Activated T-cell treated with anti-CD3 and anti-CD28 coated beads, Interleukin-2, amount 50 U/mL, for 72 hours (primary cell): ENCODE measurements at regions not wholly inside any gene's neighbourhood (a gene's known extent, or its start where the extent isn't known, plus 50 kb on each side); places are given as distances from the start of the nearest gene placed in this dataset.

Experiments used
- ATAC-seq, 2 donors: fragments of 150-1000 bp; cut with Tn5 transposase; replicated peaks in 1 of 2; 2 replicates each; pipeline ENCODE4 v1.10.0; 2021; ENCODE audit warnings: moderate library complexity in 2 of 2, mild to moderate bottlenecking in 1 of 2
- DNase-seq, 2 donors: peaks; one replicate each; pipeline ENCODE4 v3.0.0; 2021 to 2022; ENCODE audit warnings: mixed read lengths in 1 of 2
- H3K27ac Mint-ChIP-seq: one replicate; pipeline ENCODE4 v1.8.0; 2022; ENCODE audit warnings: mild to moderate bottlenecking, moderate library complexity, mixed read lengths
- H3K27me3 Mint-ChIP-seq: one replicate; pipeline ENCODE4 v1.8.0; 2022; ENCODE audit warnings: low read depth, mixed read lengths
- H3K36me3 Mint-ChIP-seq, 2 donors: one replicate each; pipeline ENCODE4 v1.8.0; 2022; ENCODE audit warnings: mixed read lengths in 2 of 2, mild to moderate bottlenecking in 1 of 2; ENCODE audit not compliant: insufficient read depth in 2 of 2
- H3K4me1 Mint-ChIP-seq: one replicate; pipeline ENCODE4 v1.8.0; 2022; ENCODE audit warnings: low read depth, mixed read lengths
- H3K4me3 Mint-ChIP-seq, 2 donors: one replicate each; pipeline ENCODE4 v1.8.0; 2022; ENCODE audit warnings: mild to moderate bottlenecking in 2 of 2, mixed read lengths in 2 of 2, moderate library complexity in 2 of 2
- H3K9me3 Mint-ChIP-seq, 2 donors: one replicate each; pipeline ENCODE4 v1.8.0; 2022; ENCODE audit warnings: mixed read lengths in 2 of 2

GRCh38 chr5:167993771-167994170, 297.7 kb upstream of the WWC1 start:
- no peak overlapping the region for H3K4me3 Mint-ChIP-seq
- no peaks in the 10 kb centered on the region for H3K27me3 Mint-ChIP-seq
- no peaks in the 10 kb centered on the region for H3K4me1 Mint-ChIP-seq
- ATAC-seq (no peak), DNase-seq (no peak)
- H3K9me3 Mint-ChIP-seq = peaks cover 0 to 5% of the 10 kb centered on the region in 2 donors
- no peaks in the 10 kb centered on the region for H3K36me3 Mint-ChIP-seq
- H3K27ac Mint-ChIP-seq = no peak overlapping the region

DNA sequence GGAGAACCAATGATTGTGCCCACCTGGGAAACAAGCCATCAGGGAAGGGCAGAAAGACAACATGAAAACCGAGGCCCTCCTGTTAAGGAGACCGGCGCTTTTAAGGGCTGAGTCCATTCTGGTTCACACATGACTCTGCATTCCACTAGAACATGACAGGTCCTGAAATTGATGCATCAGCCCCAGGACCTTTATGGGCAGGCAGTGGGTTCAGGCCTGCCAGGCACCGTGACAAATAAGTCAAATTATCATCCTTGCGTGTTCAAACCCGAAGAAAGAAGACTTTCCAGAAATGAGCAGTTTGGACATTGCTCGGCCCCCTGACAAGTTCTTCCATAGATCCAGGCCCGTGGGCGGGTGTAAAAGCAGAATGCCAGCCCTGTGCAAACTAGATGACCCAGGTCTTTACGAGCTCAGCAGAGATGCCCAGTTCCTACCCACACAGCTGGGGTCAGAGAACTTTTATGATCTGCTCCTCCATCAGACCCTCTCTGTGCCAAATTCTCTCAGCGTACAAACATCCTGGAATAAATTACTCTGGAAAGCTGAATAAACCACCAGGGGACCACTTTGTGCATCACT, 295.5 kb upstream of the WWC1 start:
- no peaks in the 10 kb centered on the region for H3K36me3 Mint-ChIP-seq
- no peak overlapping the region for H3K27ac Mint-ChIP-seq
- no peaks in the 10 kb centered on the region for H3K9me3 Mint-ChIP-seq
- DNase-seq (no peak), ATAC-seq (no peak)
- no peaks in the 10 kb centered on the region for H3K4me1 Mint-ChIP-seq
- H3K4me3 Mint-ChIP-seq = no peak overlapping the region
- no peaks in the 10 kb centered on the region for H3K27me3 Mint-ChIP-seq

- Mint-ChIP-seq H3K36me3 (no peaks in the 10 kb centered on the region), H3K4me3 (no peak overlapping the region), H3K9me3 (no peaks in the 10 kb centered on the region), H3K4me1 (no peaks in the 10 kb centered on the region), H3K27ac (no peak overlapping the region), H3K27me3 (no peaks in the 10 kb centered on the region)
- DNase-seq = no peak
- no peak for ATAC-seq
These were observed 293.2 kb upstream of the WWC1 start for GRCh38 chr5:167998148-167998767.

DNA sequence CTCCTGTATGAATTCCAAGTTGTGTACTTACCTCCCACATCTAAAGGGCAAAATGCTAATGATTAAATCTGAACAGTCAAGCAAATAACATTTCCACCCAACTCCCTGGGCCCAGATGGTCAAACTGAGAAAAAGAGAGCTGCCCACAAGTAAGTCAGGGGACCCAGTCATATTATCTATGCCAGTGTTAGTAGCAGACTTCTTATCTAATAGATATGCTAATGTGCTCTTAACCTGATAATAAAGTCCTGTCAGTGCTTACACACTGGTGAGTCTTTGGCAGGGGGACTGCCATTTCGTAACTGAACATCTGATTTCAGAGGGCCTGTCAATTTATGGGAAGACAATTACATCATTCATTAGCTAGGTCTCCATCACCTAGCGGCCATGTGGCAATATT, 292.3 kb upstream of the WWC1 start:
- no peak for ATAC-seq
- no peak overlapping the region for H3K4me3 Mint-ChIP-seq
- no peaks in the 10 kb centered on the region for H3K9me3 Mint-ChIP-seq
- no peaks in the 10 kb centered on the region for H3K36me3 Mint-ChIP-seq
- H3K27ac Mint-ChIP-seq = no peak overlapping the region
- no peak for DNase-seq
- H3K4me1 Mint-ChIP-seq = no peaks in the 10 kb centered on the region
- H3K27me3 Mint-ChIP-seq = no peaks in the 10 kb centered on the region

DNA sequence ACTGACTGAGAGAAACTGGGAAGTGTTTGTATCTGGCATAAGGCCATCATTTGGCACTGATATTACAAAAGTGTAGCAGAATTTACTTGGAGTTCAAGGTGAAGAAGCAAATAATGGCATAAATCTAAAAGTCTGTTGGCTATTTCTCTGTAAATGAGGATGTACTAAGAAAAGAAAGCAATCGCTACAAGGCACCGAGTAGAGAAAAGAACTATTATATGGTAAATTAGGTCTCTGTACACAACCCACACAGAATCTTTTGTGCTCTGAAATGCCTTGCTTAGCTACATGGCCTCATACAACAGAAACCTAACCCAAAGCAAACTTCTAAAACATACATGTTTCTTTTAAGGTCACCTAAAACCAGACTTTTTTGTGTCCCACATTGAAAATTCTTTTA, 290.1 kb upstream of the WWC1 start:
- no peak overlapping the region for H3K4me3 Mint-ChIP-seq
- no peak for ATAC-seq
- H3K4me1 Mint-ChIP-seq = no peaks in the 10 kb centered on the region
- no peak overlapping the region for H3K27ac Mint-ChIP-seq
- DNase-seq = no peak
- no peaks in the 10 kb centered on the region for H3K9me3 Mint-ChIP-seq
- H3K36me3 Mint-ChIP-seq = no peaks in the 10 kb centered on the region
- H3K27me3 Mint-ChIP-seq = no peaks in the 10 kb centered on the region

GRCh38 chr5:168002116-168002515, 289.3 kb upstream of the WWC1 start:
- H3K36me3 Mint-ChIP-seq = no peaks in the 10 kb centered on the region
- no peaks in the 10 kb centered on the region for H3K4me1 Mint-ChIP-seq
- H3K4me3 Mint-ChIP-seq = no peak overlapping the region
- no peak for DNase-seq
- no peak overlapping the region for H3K27ac Mint-ChIP-seq
- H3K27me3 Mint-ChIP-seq = no peaks in the 10 kb centered on the region
- no peak for ATAC-seq
- no peaks in the 10 kb centered on the region for H3K9me3 Mint-ChIP-seq

- Mint-ChIP-seq H3K4me1 (no peaks in the 10 kb centered on the region), H3K4me3 (no peak overlapping the region), H3K27me3 (no peaks in the 10 kb centered on the region), H3K36me3 (no peaks in the 10 kb centered on the region), H3K9me3 (no peaks in the 10 kb centered on the region), H3K27ac (no peak overlapping the region)
- DNase-seq (no peak), ATAC-seq (no peak)
These were observed 286.4 kb upstream of the WWC1 start for GRCh38 chr5:168005093-168005492.

DNA sequence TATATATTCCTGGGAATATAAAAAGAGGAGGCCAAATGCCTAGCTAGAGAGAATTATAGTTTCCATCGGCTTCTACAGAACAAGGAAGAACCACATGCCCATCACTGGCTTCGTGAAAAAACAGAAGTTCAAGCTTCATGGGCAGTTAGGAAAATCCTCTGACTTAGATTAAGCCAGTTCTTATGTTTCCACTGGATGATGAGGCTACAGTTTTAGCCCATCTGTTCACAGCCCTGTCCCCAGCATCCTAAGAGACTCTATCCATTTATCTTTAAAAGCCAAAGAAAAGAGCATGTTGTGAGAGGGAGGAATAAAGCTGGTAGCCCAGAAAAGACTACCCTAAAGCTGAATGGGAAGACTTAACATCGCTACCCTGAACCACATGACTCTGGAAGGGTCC, 285.5 kb upstream of the WWC1 start:
- no peaks in the 10 kb centered on the region for H3K36me3 Mint-ChIP-seq
- no peak overlapping the region for H3K4me3 Mint-ChIP-seq
- no peaks in the 10 kb centered on the region for H3K4me1 Mint-ChIP-seq
- no peaks in the 10 kb centered on the region for H3K27me3 Mint-ChIP-seq
- no peaks in the 10 kb centered on the region for H3K9me3 Mint-ChIP-seq
- no peak overlapping the region for H3K27ac Mint-ChIP-seq
- DNase-seq = no peak
- no peak for ATAC-seq

GRCh38 chr5:168006456-168007130, 284.9 kb upstream of the WWC1 start:
- DNase-seq (no peak), ATAC-seq (no peak)
- no peak overlapping the region for H3K4me3 Mint-ChIP-seq
- H3K36me3 Mint-ChIP-seq = no peaks in the 10 kb centered on the region
- H3K27me3 Mint-ChIP-seq = no peaks in the 10 kb centered on the region
- H3K9me3 Mint-ChIP-seq = no peaks in the 10 kb centered on the region
- H3K4me1 Mint-ChIP-seq = no peaks in the 10 kb centered on the region
- H3K27ac Mint-ChIP-seq = no peak overlapping the region

DNA sequence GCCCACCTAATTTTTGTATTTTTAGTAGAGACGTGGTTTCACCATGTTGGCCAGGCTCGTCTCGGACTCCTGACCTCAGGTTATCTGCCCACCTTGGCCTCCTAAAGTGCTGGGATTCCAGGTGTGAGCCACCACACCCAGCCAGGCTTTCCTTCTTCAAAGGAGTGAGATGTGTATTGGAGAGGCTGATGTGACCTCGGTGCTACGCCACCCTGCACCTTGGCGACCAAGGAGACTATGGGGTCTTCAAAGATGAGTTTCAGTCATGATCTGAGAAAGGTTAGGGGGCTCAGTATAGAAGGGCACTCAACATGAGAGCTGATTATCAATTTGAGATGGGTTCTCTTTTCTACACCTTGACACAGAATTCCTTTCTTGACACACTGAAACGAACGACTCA, 284.2 kb upstream of the WWC1 start:
- Mint-ChIP-seq H3K36me3 (no peaks in the 10 kb centered on the region), H3K27ac (no peak overlapping the region), H3K4me3 (no peak overlapping the region), H3K27me3 (no peaks in the 10 kb centered on the region), H3K4me1 (no peaks in the 10 kb centered on the region), H3K9me3 (no peaks in the 10 kb centered on the region)
- ATAC-seq (no peak), DNase-seq (no peak)

- Mint-ChIP-seq H3K27me3 (no peaks in the 10 kb centered on the region), H3K36me3 (no peaks in the 10 kb centered on the region), H3K27ac (no peak overlapping the region), H3K9me3 (no peaks in the 10 kb centered on the region), H3K4me1 (no peaks in the 10 kb centered on the region), H3K4me3 (no peak overlapping the region)
- DNase-seq (no peak), ATAC-seq (no peak)
These were observed 282.9 kb upstream of the WWC1 start for GRCh38 chr5:168008555-168008954.

- DNase-seq = no peak
- H3K36me3 Mint-ChIP-seq = no peaks in the 10 kb centered on the region
- H3K9me3 Mint-ChIP-seq = no peaks in the 10 kb centered on the region
- no peak for ATAC-seq
- H3K27me3 Mint-ChIP-seq = no peaks in the 10 kb centered on the region
- no peak overlapping the region for H3K27ac Mint-ChIP-seq
- no peaks in the 10 kb centered on the region for H3K4me1 Mint-ChIP-seq
- H3K4me3 Mint-ChIP-seq = no peak overlapping the region
These were observed 280.3 kb upstream of the WWC1 start for GRCh38 chr5:168011096-168011495.

GRCh38 chr5:168012006-168012405, 279.4 kb upstream of the WWC1 start:
- ATAC-seq = no peak
- Mint-ChIP-seq H3K9me3 (no peaks in the 10 kb centered on the region), H3K4me1 (no peaks in the 10 kb centered on the region), H3K27me3 (no peaks in the 10 kb centered on the region), H3K36me3 (no peaks in the 10 kb centered on the region), H3K27ac (no peak overlapping the region), H3K4me3 (no peak overlapping the region)
- DNase-seq = no peak

DNA sequence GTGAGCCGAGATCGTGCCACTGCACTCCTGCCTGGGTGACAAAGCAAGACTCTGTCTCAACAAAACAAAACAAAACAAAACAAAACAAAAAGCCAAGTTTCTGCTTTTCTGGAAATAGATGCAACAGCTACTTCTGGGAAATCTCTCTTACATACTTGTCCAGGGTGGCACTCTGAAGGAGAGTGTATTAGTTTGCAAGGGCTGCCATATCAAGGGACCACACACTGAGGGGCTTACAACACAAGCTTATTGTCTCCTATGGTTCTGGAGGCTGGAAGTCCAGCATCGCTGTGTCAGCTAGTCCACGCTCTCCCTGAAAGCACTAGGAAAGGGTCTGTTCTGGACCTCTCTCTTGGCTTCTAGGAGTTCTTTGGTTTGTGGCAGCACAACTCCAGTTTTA, 277.9 kb upstream of the WWC1 start:
- H3K27me3 Mint-ChIP-seq = peaks cover 7% of the 10 kb centered on the region
- no peaks in the 10 kb centered on the region for H3K4me1 Mint-ChIP-seq
- H3K27ac Mint-ChIP-seq = no peak overlapping the region
- ATAC-seq (no peak), DNase-seq (no peak)
- H3K4me3 Mint-ChIP-seq = no peak overlapping the region
- no peaks in the 10 kb centered on the region for H3K36me3 Mint-ChIP-seq
- no peaks in the 10 kb centered on the region for H3K9me3 Mint-ChIP-seq
